ENCODE measurements at regions not wholly inside any gene's neighbourhood (a gene's known extent, or its start where the extent isn't known, plus 50 kb on each side); places are given as distances from the start of the nearest gene placed in this dataset.

DNA sequence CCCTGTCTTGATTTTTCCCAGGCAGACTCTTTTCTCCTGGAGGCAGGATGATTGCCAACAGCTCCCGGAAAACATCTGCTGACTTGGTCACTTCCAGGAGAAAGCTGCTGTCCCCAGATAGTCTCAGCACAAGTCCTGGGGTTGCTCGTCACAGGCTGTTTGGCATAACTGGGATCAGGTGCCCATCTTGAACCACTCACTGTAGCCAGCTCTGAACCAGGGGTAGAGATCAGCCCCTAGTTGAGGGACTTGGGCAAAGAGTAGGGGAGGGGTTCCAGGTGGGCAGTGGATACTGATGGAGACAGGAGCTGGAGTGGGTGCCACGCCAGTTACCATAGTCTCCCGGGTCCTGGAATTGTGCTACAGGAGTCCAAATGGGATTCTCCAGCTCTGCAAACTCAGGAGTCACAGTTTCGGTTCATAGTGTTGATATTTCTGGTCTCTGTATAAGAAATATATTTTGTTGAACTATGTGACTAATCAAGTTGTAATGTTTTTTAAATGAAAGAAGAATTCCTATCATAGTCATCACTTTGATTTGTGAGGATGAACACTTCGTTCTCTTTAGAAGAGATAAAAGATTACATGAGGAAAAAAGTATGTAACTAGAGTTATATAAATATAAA lies 1154.5 kb downstream of the AACS start:
- peak; percentile 83 for ATAC-seq (ENCODE audit: low read depth)

GRCh38 chr12:126224032-126224431 lies 1158.8 kb downstream of the AACS start:
- no peaks in the 10 kb centered on the region for H3K27me3 ChIP-seq (ENCODE audit: insufficient read depth, poor library complexity, severe bottlenecking)
- TF ChIP-seq, protein P1, sequence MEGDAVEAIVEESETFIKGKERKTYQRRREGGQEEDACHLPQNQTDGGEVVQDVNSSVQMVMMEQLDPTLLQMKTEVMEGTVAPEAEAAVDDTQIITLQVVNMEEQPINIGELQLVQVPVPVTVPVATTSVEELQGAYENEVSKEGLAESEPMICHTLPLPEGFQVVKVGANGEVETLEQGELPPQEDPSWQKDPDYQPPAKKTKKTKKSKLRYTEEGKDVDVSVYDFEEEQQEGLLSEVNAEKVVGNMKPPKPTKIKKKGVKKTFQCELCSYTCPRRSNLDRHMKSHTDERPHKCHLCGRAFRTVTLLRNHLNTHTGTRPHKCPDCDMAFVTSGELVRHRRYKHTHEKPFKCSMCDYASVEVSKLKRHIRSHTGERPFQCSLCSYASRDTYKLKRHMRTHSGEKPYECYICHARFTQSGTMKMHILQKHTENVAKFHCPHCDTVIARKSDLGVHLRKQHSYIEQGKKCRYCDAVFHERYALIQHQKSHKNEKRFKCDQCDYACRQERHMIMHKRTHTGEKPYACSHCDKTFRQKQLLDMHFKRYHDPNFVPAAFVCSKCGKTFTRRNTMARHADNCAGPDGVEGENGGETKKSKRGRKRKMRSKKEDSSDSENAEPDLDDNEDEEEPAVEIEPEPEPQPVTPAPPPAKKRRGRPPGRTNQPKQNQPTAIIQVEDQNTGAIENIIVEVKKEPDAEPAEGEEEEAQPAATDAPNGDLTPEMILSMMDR (IDR thresholded peaks at IDR 0.05; ENCODE audit: poor library complexity, severe bottlenecking), result no peak
- peak overlapping the region; percentile 2 for H3K27ac ChIP-seq (ENCODE audit: poor library complexity, severe bottlenecking)
- H3K4me3 ChIP-seq (ENCODE audit: severe bottlenecking), result no peak overlapping the region
- no peaks in the 10 kb centered on the region for H3K9me3 ChIP-seq (ENCODE audit: severe bottlenecking)
- no peaks in the 10 kb centered on the region for H3K36me3 ChIP-seq (ENCODE audit: low read depth)
- ATAC-seq (ENCODE audit: low read depth) (no peak), DNase-seq (ENCODE audit: low spot score) (no peak)
- H3K4me1 ChIP-seq (ENCODE audit: insufficient read depth, poor library complexity, severe bottlenecking), result peaks cover 19% of the 10 kb centered on the region

More for the DNA sequence above, 1154.5 kb downstream of the AACS start:
- Histone ChIP-seq H3K27me3 (ENCODE audit: insufficient read depth, poor library complexity, severe bottlenecking) (no peaks in the 10 kb centered on the region), H3K9me3 (ENCODE audit: severe bottlenecking) (no peaks in the 10 kb centered on the region), H3K27ac (ENCODE audit: poor library complexity, severe bottlenecking) (peak overlapping the region; percentile 60), H3K36me3 (ENCODE audit: low read depth) (no peaks in the 10 kb centered on the region), H3K4me3 (ENCODE audit: severe bottlenecking) (no peak overlapping the region), H3K4me1 (ENCODE audit: insufficient read depth, poor library complexity, severe bottlenecking) (peaks cover 19% of the 10 kb centered on the region)
- TF ChIP-seq, protein P1 (IDR thresholded peaks at IDR 0.05; ENCODE audit: poor library complexity, severe bottlenecking), result no peak
- no peak for DNase-seq (ENCODE audit: low spot score)

DNA sequence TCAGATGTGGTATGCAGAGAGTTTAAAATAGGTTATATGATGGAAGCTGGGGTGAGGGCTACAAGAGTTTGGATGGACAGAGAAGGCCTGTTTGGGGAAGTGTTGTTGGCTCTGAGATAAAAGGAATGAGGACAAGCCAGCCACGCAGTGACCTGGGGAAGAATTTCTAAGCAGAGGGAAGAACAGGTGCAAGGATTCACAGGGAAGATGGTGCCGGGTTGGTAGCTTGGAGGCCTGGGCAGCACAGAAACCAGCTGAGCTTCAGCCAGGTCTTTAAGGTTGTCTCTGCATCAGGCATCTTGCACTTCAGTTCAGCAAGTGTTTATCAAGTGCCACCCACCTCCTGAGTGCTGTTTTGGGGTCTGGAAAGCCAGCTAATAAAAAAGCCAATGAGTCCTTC lies 1163.7 kb downstream of the AACS start:
- no peaks in the 10 kb centered on the region for H3K9me3 ChIP-seq (ENCODE audit: severe bottlenecking)
- H3K27me3 ChIP-seq (ENCODE audit: insufficient read depth, poor library complexity, severe bottlenecking), result no peaks in the 10 kb centered on the region
- H3K4me3 ChIP-seq (ENCODE audit: severe bottlenecking), result no peak overlapping the region
- DNase-seq (ENCODE audit: low spot score) (no peak), ATAC-seq (ENCODE audit: low read depth) (no peak)
- H3K27ac ChIP-seq (ENCODE audit: poor library complexity, severe bottlenecking), result no peak overlapping the region
- TF ChIP-seq, protein P1 (IDR thresholded peaks at IDR 0.05; ENCODE audit: poor library complexity, severe bottlenecking), result no peak
- H3K4me1 ChIP-seq (ENCODE audit: insufficient read depth, poor library complexity, severe bottlenecking), result peaks cover under 1% of the 10 kb centered on the region
- H3K36me3 ChIP-seq (ENCODE audit: low read depth), result no peaks in the 10 kb centered on the region

DNA sequence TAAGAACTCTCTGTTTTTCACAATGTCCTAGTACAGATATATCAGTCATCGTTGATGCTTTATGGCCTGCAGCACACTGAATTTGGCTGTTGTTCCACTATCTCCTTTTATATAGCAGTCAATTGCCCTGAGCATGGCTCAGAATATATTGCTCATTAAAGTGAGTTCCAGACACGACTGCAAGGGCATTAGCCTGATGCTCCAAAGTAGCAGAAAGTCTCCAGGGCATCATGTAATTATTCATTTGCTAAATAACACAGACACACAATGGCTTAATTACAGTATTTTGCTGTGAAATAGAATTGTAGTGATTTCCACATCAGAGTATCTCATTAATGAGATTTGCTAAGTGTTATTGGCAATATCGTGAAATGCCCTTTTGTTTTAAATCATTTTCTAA lies 1167.5 kb downstream of the AACS start:
- H3K27me3 ChIP-seq (ENCODE audit: insufficient read depth, poor library complexity, severe bottlenecking), result no peaks in the 10 kb centered on the region
- no peak overlapping the region for H3K27ac ChIP-seq (ENCODE audit: poor library complexity, severe bottlenecking)
- ATAC-seq (ENCODE audit: low read depth), result no peak
- TF ChIP-seq, protein P1 (IDR thresholded peaks at IDR 0.05; ENCODE audit: poor library complexity, severe bottlenecking), result no peak
- H3K4me3 ChIP-seq (ENCODE audit: severe bottlenecking), result no peak overlapping the region
- H3K9me3 ChIP-seq (ENCODE audit: severe bottlenecking), result no peaks in the 10 kb centered on the region
- H3K4me1 ChIP-seq (ENCODE audit: insufficient read depth, poor library complexity, severe bottlenecking), result no peaks in the 10 kb centered on the region
- H3K36me3 ChIP-seq (ENCODE audit: low read depth), result no peaks in the 10 kb centered on the region
- no peak for DNase-seq (ENCODE audit: low spot score)

DNA sequence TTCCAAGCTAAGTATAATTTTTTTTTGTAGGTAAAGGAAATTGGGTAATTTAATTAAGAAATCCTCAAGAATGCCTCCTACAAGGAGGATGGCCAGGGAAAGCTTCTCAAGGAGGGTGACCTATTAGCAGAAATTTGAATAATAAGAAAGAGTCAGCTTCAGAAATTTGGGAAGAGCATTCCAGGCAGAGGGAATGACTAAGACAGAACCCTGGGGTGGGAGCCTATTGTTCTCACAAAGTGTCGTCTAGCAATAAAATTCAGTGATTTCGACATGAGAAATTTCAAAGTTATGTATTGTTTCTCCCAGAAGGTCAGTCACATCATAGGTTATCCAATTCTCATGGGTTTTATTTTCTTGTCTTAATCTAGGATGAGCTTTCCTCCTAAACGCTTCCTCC lies 1168.4 kb downstream of the AACS start:
- H3K36me3 ChIP-seq (ENCODE audit: low read depth), result no peaks in the 10 kb centered on the region
- DNase-seq (ENCODE audit: low spot score) (no peak), ATAC-seq (ENCODE audit: low read depth) (peak; percentile 49; the same call in 2 of the 3 replicates)
- no peak overlapping the region for H3K27ac ChIP-seq (ENCODE audit: poor library complexity, severe bottlenecking)
- H3K4me3 ChIP-seq (ENCODE audit: severe bottlenecking), result no peak overlapping the region
- H3K27me3 ChIP-seq (ENCODE audit: insufficient read depth, poor library complexity, severe bottlenecking), result no peaks in the 10 kb centered on the region
- no peaks in the 10 kb centered on the region for H3K4me1 ChIP-seq (ENCODE audit: insufficient read depth, poor library complexity, severe bottlenecking)
- TF ChIP-seq, protein P1 (IDR thresholded peaks at IDR 0.05; ENCODE audit: poor library complexity, severe bottlenecking), result no peak
- no peaks in the 10 kb centered on the region for H3K9me3 ChIP-seq (ENCODE audit: severe bottlenecking)
